GM12874 (cell line): ENCODE measurements at regions not wholly inside any gene's neighbourhood (a gene's known extent, or its start where the extent isn't known, plus 50 kb on each side); places are given as distances from the start of the nearest gene placed in this dataset.

Experiments used
- CTCF ChIP-seq: IDR thresholded peaks from 2 replicates; pipeline ENCODE4 v1.5.1; 2011; ENCODE audit warnings: low read depth, mild to moderate bottlenecking, control low read depth, low read length, moderate library complexity; ENCODE audit not compliant: insufficient read depth

DNA sequence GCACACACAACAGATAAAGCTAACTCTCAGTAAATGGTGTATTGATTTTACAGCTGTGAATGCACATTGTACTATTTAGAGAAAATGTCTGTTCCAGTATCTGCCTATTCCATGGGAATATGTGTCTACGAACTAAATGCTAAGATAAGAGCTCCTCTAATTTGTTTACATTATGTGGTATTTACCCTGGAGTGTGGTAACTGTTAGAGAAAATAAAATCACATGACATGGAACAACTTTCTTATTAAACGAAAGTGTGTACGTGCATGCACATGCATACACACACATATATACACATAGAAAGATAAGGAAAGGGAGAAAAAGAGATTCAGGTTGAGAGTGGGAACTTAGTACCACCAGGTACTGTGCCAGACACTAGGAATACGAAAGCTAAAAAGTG, 1151.7 kb upstream of the TENM4 start:
- no peak for TF ChIP-seq CTCF

GRCh38 chr11:80587906-80588305, 1147.1 kb upstream of the TENM4 start:
- TF ChIP-seq CTCF, result no peak

- TF ChIP-seq CTCF, result no peak
Measured at GRCh38 chr11:80586464-80586863, 1145.6 kb upstream of the TENM4 start.

GRCh38 chr11:80584661-80585060, 1143.8 kb upstream of the TENM4 start:
- no peak for TF ChIP-seq CTCF

GRCh38 chr11:80569832-80570231, 1129.0 kb upstream of the TENM4 start:
- no peak for TF ChIP-seq CTCF

DNA sequence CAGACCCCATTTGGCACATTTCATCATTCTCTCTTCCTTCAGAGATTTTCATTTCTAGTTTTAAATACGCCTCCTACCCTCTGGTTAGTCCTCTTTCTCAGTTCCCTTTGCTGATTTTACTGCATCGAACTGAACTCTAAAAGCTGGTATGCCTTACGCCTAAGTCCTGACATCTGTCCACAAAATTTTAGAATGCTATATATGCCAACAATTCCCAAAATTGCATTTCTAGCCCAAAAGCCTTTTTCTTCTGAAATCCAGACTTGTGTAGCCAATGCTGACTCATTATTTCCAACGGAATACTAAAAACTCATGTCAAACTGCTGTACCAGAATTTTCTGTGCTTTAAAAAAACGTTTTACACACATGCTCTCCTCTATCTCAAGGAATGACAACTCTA, 1124.4 kb upstream of the TENM4 start:
- no peak for TF ChIP-seq CTCF

DNA sequence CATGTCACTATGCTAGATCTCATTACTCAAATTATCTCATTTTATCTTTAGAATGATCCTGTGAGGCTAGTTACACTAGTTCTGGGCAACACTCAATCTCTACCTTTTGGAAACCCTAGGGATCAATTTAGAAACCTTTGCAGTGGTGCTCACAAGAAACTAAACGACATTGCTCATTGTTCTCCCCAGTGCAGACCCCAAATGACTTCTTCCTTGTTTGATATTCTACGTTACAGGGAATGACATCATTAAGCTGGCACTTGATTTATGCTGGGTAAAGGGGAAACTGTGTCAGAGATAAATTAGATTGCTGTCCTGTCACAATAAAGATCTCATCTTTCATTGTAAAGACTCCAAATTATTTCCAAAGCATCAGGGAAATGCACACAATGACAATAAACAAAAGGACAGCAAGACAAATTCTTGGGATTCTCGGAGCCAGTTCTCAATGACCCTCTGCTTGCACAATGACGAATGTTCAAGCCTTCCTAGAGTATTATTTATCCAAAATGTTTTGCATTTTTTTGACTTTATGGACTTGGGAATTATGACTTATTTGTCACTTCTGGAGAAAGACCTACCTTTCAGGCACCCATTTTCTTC, 1121.8 kb upstream of the TENM4 start:
- TF ChIP-seq CTCF, result no peak
